ENCODE measurements at regions not wholly inside any gene's neighbourhood (a gene's known extent, or its start where the extent isn't known, plus 50 kb on each side); places are given as distances from the start of the nearest gene placed in this dataset.

DNA sequence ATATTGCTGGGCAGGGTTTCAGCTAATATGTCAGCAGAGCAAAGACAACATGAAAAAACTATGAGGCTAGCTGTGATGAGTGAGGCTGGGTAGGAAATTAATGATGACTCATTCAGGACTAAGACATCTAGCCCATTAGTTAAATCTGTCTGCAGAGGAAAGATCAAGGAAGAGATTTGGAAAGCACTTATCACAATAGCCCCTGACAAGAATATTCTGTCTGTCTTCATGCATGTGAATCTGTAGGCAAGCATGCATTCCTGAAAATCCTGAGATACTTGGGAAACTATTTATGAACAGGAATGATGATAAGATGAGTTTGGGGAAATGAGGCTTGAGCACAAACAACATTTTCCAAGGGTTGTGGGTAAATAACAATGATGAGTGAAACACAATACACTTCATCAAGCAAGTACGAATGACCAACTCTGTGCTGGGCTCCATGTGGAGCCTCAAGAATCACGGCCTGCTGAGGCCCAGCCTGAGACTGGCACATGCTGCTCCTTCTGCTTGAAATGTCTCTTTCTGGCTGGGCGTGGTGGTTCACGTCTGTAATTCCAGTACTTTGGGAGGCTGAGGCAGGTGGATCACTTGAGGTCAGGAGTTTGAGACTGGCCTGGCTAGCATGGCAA is 96.5 kb upstream of the ASIC2 start:
- no peak overlapping the region for H3K27ac ChIP-seq (ENCODE audit: low read depth, low read length, poor library complexity, severe bottlenecking)

DNA sequence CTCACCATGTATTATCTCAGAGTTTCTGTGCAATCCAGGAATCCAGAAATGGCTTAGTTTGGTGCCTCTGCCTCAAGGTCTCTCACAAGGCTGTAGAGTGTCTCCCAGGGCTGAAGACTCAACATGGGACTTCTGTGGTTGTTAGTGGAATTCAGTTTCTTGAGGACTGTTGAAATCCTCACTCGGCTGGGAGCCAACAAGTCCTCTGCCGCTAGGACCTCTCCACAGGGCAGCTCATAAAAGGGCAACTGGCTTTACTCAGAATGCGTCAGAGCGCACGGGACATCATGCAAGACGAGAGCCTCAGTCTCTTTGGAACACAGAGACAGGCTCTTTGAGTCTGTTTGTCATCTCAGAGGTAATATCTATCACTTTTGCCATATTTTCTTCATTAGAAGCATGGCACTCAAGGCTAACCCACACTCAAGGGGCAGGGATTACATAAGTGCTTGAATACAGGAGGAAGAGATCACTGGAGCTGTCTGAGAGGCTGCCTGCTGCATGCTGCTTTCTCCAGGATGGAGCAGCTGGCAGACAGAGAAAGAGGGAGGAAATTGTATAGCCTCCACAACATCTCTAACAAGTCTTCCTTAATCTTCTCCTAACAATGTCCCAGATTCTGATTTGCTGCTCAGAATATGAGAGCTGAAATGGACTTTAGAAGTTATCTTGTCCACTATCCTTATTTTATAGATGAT is 97.5 kb upstream of the ASIC2 start:
- Histone ChIP-seq H3K9me2 (ENCODE audit: low read depth, low read length) (no peaks in the 10 kb centered on the region), H3K4me1 (ENCODE audit: insufficient read depth, low read length, severe bottlenecking) (no peaks in the 10 kb centered on the region), H3K27ac (ENCODE audit: low read depth, low read length, poor library complexity, severe bottlenecking) (no peak overlapping the region), H3K27me3 (ENCODE audit: insufficient read depth, low read length) (no peaks in the 10 kb centered on the region), H3F3A (ENCODE audit: insufficient read depth, low read length) (no peaks in the 10 kb centered on the region), H3K36me3 (ENCODE audit: insufficient read depth, low read length) (no peaks in the 10 kb centered on the region), H3K9me3 (ENCODE audit: low read length) (no peaks in the 10 kb centered on the region), H2AFZ (ENCODE audit: low read length) (no peak overlapping the region), H3K4me2 (ENCODE audit: low read length) (no peak overlapping the region), H4K20me1 (ENCODE audit: insufficient read depth, low read length) (no peaks in the 10 kb centered on the region), H3K4me3 (ENCODE audit: low read depth, low read length, poor library complexity, severe bottlenecking) (no peak overlapping the region), H3K79me2 (ENCODE audit: insufficient read depth, low read length) (no peaks in the 10 kb centered on the region), H3K9ac (ENCODE audit: low read length) (no peak overlapping the region)
- no peak for TF ChIP-seq EZH2 (IDR thresholded peaks at IDR 0.05; ENCODE audit: borderline replicate concordance, low read length)
- TF ChIP-seq, protein P1, sequence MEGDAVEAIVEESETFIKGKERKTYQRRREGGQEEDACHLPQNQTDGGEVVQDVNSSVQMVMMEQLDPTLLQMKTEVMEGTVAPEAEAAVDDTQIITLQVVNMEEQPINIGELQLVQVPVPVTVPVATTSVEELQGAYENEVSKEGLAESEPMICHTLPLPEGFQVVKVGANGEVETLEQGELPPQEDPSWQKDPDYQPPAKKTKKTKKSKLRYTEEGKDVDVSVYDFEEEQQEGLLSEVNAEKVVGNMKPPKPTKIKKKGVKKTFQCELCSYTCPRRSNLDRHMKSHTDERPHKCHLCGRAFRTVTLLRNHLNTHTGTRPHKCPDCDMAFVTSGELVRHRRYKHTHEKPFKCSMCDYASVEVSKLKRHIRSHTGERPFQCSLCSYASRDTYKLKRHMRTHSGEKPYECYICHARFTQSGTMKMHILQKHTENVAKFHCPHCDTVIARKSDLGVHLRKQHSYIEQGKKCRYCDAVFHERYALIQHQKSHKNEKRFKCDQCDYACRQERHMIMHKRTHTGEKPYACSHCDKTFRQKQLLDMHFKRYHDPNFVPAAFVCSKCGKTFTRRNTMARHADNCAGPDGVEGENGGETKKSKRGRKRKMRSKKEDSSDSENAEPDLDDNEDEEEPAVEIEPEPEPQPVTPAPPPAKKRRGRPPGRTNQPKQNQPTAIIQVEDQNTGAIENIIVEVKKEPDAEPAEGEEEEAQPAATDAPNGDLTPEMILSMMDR (IDR thresholded peaks at IDR 0.05; ENCODE audit: low read length) = no peak

More for the DNA sequence above, 96.5 kb upstream of the ASIC2 start:
- H3K27me3 ChIP-seq (ENCODE audit: insufficient read depth, low read length) = no peaks in the 10 kb centered on the region
- no peaks in the 10 kb centered on the region for H3K4me1 ChIP-seq (ENCODE audit: insufficient read depth, low read length, severe bottlenecking)
- no peak overlapping the region for H3K9ac ChIP-seq (ENCODE audit: low read length)
- no peaks in the 10 kb centered on the region for H4K20me1 ChIP-seq (ENCODE audit: insufficient read depth, low read length)
- TF ChIP-seq, protein P1 (IDR thresholded peaks at IDR 0.05; ENCODE audit: low read length) = no peak
- TF ChIP-seq EZH2 (IDR thresholded peaks at IDR 0.05; ENCODE audit: borderline replicate concordance, low read length) = no peak
- H3K4me3 ChIP-seq (ENCODE audit: low read depth, low read length, poor library complexity, severe bottlenecking) = no peak overlapping the region
- H3K36me3 ChIP-seq (ENCODE audit: insufficient read depth, low read length) = no peaks in the 10 kb centered on the region
- no peak overlapping the region for H3K4me2 ChIP-seq (ENCODE audit: low read length)
- H3F3A ChIP-seq (ENCODE audit: insufficient read depth, low read length) = no peaks in the 10 kb centered on the region
- no peaks in the 10 kb centered on the region for H3K9me3 ChIP-seq (ENCODE audit: low read length)
- no peaks in the 10 kb centered on the region for H3K79me2 ChIP-seq (ENCODE audit: insufficient read depth, low read length)
- H3K9me2 ChIP-seq (ENCODE audit: low read depth, low read length) = no peaks in the 10 kb centered on the region
- no peak overlapping the region for H2AFZ ChIP-seq (ENCODE audit: low read length)

DNA sequence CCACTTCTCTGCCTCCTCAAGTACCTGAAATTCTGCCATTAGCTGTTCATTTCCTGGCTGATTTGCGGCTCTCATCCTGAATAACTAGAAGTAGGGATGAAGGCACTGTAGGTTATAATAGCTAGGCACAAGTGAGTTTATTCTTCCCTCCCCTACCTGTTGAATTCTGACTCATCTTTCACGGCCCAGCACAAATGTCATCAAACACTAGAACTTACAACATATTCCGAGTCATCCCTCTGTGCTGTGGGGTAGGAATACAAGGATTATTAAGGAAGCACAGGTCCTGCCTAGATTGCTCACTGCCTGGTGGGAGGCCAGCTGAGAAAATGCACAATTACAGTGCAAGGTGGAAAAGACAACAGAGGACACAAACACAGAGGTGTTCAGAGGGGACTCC is 103.7 kb upstream of the ASIC2 start:
- no peak overlapping the region for H3K4me3 ChIP-seq (ENCODE audit: low read depth, low read length, poor library complexity, severe bottlenecking)
- no peaks in the 10 kb centered on the region for H3F3A ChIP-seq (ENCODE audit: insufficient read depth, low read length)
- no peaks in the 10 kb centered on the region for H3K36me3 ChIP-seq (ENCODE audit: insufficient read depth, low read length)
- H3K4me1 ChIP-seq (ENCODE audit: insufficient read depth, low read length, severe bottlenecking) = no peaks in the 10 kb centered on the region
- no peaks in the 10 kb centered on the region for H4K20me1 ChIP-seq (ENCODE audit: insufficient read depth, low read length)
- no peak overlapping the region for H3K4me2 ChIP-seq (ENCODE audit: low read length)
- H3K9me3 ChIP-seq (ENCODE audit: low read length) = no peaks in the 10 kb centered on the region
- H2AFZ ChIP-seq (ENCODE audit: low read length) = no peak overlapping the region
- TF ChIP-seq, protein P1 (IDR thresholded peaks at IDR 0.05; ENCODE audit: low read length) = no peak
- TF ChIP-seq EZH2 (IDR thresholded peaks at IDR 0.05; ENCODE audit: borderline replicate concordance, low read length) = no peak
- H3K27ac ChIP-seq (ENCODE audit: low read depth, low read length, poor library complexity, severe bottlenecking) = no peak overlapping the region
- H3K9me2 ChIP-seq (ENCODE audit: low read depth, low read length) = no peaks in the 10 kb centered on the region
- no peaks in the 10 kb centered on the region for H3K79me2 ChIP-seq (ENCODE audit: insufficient read depth, low read length)
- H3K9ac ChIP-seq (ENCODE audit: low read length) = no peak overlapping the region
- H3K27me3 ChIP-seq (ENCODE audit: insufficient read depth, low read length) = no peaks in the 10 kb centered on the region
